Gastrocnemius medialis (tissue), 4 donors: ENCODE measurements at regions not wholly inside any gene's neighbourhood (a gene's known extent, or its start where the extent isn't known, plus 50 kb on each side); places are given as distances from the start of the nearest gene placed in this dataset.
"Not testable (repeated sequence)": the region's sequence is repeated elsewhere in the genome, so short reads cannot be mapped to it uniquely, and the experiment has no call there.

Experiments used
- ATAC-seq, 2 donors: fragments of 150-250 bp; one replicate each; pipeline ENCODE4 v1.9.1; 2016
- DNase-seq, 2 donors: peaks; one replicate each; pipeline ENCODE4 v3.0.0-alpha.2; 2019
- H3K27ac ChIP-seq, 4 donors: fragments of 200-600 bp; sonication (generic); 1 replicate in 1 of 4; 2 replicates in 3 of 4; pipeline ENCODE4 v1.5.1; 2016 to 2018; ENCODE audit warnings: mild to moderate bottlenecking in 2 of 4, moderate library complexity in 1 of 4
- H3K27me3 ChIP-seq, 3 donors: fragments of 200-600 bp; sonication (generic) in 2 of 3; 1 replicate in 1 of 3; 2 replicates in 2 of 3; pipeline versions ENCODE4 v1.5.1 to v1.6.0; 2016 to 2019; ENCODE audit warnings: mild to moderate bottlenecking in 1 of 3, moderate library complexity in 1 of 3
- H3K36me3 ChIP-seq, 2 donors: fragments of 200-600 bp; sonication (generic) in 1 of 2; one replicate each; pipeline ENCODE4 v1.5.1; 2017 to 2018
- H3K4me1 ChIP-seq, 2 donors: fragments of 200-600 bp; sonication (generic) in 1 of 2; one replicate each; pipeline ENCODE4 v1.5.1; 2016 to 2017; ENCODE audit warnings: mild to moderate bottlenecking in 2 of 2
- H3K4me3 ChIP-seq, 4 donors: fragments of 200-600 bp; sonication (generic) in 3 of 4; 1 replicate in 1 of 4; 2 replicates in 3 of 4; pipeline ENCODE4 v1.5.1; 2016 to 2019; ENCODE audit warnings: mild to moderate bottlenecking in 2 of 4
- H3K9me3 ChIP-seq, 3 donors: fragments of 200-600 bp; sonication (generic) in 2 of 3; 1 replicate in 1 of 3; 2 replicates in 2 of 3; pipeline ENCODE4 v1.5.1; 2016 to 2019
- POLR2A ChIP-seq, 2 donors: fragments of 450-650 bp; IDR thresholded peaks; one replicate each; pipeline ENCODE4 v1.6.1; 2017; ENCODE audit warnings: antibody characterized with exemption in 2 of 2, mild to moderate bottlenecking in 2 of 2, moderate library complexity in 2 of 2
- in situ Hi-C, 4 donors: fragments of 200-750 bp; cut with MboI; loops; one replicate each; pipeline versions ENCODE4 v1.15.0 to v1.8.0; 2017; ENCODE audit warnings: low sequenced_read_pairs in 4 of 4
- intact Hi-C: fragments of 100-400 bp; cut with DNase I; formaldehyde crosslinking; loops from one replicate; pipeline ENCODE4 v1.15.1; 2023; ENCODE audit warnings: low total_unique reads
- TF ChIP-seq, protein P1 (sequence below), 5 experiments: fragments of 450-650 bp in 3 of 5; fragments of 200-600 bp in 2 of 5; sonication (generic) in 2 of 5; IDR thresholded peaks in 4 of 5; conservative IDR thresholded peaks in 1 of 5; 1 replicate in 4 of 5; 2 replicates in 1 of 5; pipeline ENCODE4 v1.5.1; 2016 to 2019; ENCODE audit warnings: antibody characterized with exemption in 5 of 5, mild to moderate bottlenecking in 3 of 5, moderate library complexity in 3 of 5

DNA sequence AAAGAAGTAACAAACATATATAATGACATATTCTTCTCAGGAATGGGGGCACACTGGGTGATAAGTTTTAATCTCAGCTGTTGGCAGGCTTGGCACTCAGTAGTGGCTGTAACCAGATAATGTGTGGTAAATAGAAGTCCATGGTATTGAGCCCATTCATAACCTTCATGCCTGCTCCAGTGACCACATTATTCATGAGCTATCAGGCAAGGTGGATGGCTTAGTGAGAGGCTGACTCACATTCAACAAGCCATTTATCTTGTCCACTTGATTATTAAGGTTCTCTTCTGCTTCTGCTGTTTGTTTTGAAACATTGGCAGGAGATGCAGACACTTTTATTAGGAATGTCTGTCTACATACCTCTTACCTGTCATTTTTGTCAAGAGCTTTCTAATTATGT lies 950.4 kb upstream of the LRFN5 start:
- no peak for ATAC-seq
- no peak overlapping the region for H3K27ac ChIP-seq
- H3K4me1 ChIP-seq: no peaks in the 10 kb centered on the region
- in situ Hi-C loops (no loop called here), intact Hi-C loops (no loop called here)
- H3K9me3 ChIP-seq: no peaks in the 10 kb centered on the region
- no peak overlapping the region for H3K4me3 ChIP-seq
- no peak for TF ChIP-seq POLR2A (IDR thresholded peaks at IDR 0.05)
- TF ChIP-seq, protein P1, sequence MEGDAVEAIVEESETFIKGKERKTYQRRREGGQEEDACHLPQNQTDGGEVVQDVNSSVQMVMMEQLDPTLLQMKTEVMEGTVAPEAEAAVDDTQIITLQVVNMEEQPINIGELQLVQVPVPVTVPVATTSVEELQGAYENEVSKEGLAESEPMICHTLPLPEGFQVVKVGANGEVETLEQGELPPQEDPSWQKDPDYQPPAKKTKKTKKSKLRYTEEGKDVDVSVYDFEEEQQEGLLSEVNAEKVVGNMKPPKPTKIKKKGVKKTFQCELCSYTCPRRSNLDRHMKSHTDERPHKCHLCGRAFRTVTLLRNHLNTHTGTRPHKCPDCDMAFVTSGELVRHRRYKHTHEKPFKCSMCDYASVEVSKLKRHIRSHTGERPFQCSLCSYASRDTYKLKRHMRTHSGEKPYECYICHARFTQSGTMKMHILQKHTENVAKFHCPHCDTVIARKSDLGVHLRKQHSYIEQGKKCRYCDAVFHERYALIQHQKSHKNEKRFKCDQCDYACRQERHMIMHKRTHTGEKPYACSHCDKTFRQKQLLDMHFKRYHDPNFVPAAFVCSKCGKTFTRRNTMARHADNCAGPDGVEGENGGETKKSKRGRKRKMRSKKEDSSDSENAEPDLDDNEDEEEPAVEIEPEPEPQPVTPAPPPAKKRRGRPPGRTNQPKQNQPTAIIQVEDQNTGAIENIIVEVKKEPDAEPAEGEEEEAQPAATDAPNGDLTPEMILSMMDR (IDR thresholded peaks at IDR 0.05 in 4 of 5, conservative IDR thresholded peaks at IDR 0.05 in 1 of 5): no peak
- H3K27me3 ChIP-seq: no peaks in the 10 kb centered on the region
- no peak for DNase-seq
- H3K36me3 ChIP-seq: no peaks in the 10 kb centered on the region

DNA sequence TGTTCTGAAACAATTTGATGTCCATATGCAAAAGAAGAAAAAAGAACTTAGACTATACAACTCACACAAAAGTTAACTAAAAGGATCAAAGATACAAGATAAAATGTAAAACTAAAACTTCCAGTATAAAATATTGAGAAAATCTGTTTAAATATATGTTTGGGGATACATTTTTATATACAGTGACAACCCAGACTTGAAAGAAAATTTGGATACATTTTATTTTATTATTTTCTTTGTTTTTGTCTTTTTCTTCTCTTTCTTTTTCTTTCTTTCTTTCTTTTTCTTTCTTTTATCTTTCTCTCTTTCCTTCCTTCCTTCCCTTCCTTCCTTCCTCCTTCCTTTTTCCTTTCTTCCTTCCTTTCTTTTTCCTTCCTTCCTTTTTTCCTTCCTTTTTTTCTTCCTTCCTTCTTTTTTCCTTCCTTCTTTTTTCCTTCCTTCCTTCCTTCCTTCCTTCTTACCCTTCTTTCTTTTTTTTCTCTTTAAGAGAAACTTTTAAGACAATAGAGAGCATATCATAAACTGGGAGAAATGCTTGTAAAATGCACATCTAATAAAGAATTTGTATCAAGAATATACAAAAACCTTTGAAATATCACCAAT lies 954.5 kb upstream of the LRFN5 start:
- H3K36me3 ChIP-seq: no peaks in the 10 kb centered on the region
- no peaks in the 10 kb centered on the region for H3K4me1 ChIP-seq
- H3K4me3 ChIP-seq: no peak overlapping the region
- TF ChIP-seq, protein P1 (IDR thresholded peaks at IDR 0.05 in 4 of 5, conservative IDR thresholded peaks at IDR 0.05 in 1 of 5): no peak
- no peak for TF ChIP-seq POLR2A (IDR thresholded peaks at IDR 0.05)
- intact Hi-C loops (no loop called here), in situ Hi-C loops (no loop called here)
- no peak for ATAC-seq
- no peaks in the 10 kb centered on the region for H3K27me3 ChIP-seq
- H3K9me3 ChIP-seq: no peaks in the 10 kb centered on the region
- no peak for DNase-seq
- H3K27ac ChIP-seq: no peak overlapping the region

DNA sequence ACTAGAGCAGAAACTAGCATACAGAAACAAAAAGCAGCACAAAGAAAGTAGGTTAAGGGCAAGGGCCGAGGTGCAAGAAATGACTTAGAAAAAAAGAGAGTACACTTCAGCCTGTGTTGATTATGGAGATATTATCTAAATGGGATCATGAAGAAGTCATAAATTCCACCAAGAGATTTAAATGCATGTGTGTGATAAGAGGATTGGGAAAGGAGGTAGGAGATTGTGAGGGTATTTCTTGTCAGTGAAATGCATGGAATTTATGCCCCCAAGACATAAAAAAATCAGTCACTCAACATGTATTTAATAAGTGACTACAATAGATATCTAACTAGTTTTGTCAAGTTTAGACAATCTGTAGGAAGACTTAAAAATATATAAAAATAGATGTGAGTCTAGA lies 976.2 kb upstream of the LRFN5 start:
- ATAC-seq: no peak

DNA sequence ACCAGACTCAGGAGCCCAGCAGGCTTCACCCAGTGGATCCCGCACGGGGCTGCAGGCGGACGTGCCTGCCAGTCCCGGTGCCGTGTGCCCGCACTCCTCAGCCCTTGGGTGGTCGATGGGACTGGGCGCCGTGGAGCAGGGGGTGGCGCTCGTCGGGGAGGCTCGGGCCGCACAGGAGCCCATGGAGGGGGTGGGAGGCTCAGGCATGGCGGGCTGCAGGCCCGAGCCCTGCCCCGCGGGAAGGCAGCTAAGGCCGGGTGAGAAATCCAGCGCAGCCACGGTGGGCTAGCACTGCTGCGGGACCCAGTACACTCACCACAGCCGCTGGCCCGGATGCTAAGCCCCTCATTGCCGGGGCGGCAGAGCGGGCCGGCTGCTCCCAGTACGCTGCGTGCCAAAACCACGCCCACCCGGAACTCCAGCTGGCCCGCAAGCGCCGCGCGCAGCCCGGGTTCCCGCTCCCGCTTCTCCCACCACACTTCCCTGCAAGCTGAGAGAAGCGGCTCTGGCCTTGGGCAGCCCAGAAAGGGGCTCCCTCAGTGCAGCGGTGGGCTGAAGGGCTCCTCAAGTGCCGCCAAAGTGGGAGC lies 977.0 kb upstream of the LRFN5 start:
- DNase-seq, H3K27me3 ChIP-seq, H3K4me3 ChIP-seq, H3K36me3 ChIP-seq, ATAC-seq, in situ Hi-C loops, H3K27ac ChIP-seq, H3K4me1 ChIP-seq, intact Hi-C loops, H3K9me3 ChIP-seq: not testable (repeated sequence)

More for the DNA sequence above, 976.2 kb upstream of the LRFN5 start:
- Histone ChIP-seq H3K9me3 (no peaks in the 10 kb centered on the region), H3K36me3 (no peaks in the 10 kb centered on the region), H3K27me3 (no peaks in the 10 kb centered on the region), H3K4me1 (no peaks in the 10 kb centered on the region), H3K27ac (no peak overlapping the region), H3K4me3 (no peak overlapping the region)
- intact Hi-C loops: no loop called here
- no peak for DNase-seq
- in situ Hi-C loops: no loop called here
- no peak for TF ChIP-seq POLR2A (IDR thresholded peaks at IDR 0.05)
- TF ChIP-seq, protein P1 (IDR thresholded peaks at IDR 0.05 in 4 of 5, conservative IDR thresholded peaks at IDR 0.05 in 1 of 5): no peak

DNA sequence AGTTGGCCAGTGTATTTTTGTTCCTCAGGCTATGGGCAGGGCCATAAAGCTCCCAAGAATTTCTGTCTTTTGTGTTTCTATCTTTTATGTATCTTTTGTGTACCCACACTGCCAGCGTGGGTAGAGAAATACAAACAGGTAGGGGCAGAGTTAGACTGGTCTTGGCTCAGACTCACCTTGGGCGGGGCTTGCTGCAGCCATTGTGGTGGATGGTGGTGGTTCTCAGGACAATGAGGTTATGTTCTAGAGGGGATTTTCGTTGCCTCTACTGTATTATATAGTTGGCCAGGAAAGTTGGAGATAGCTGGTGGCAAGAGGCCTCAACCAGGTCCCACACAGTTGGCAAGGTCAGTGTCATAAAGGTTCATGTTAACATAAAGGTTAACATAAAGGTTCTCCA lies 977.5 kb upstream of the LRFN5 start:
- H3K9me3 ChIP-seq: no peaks in the 10 kb centered on the region
- in situ Hi-C loops: no loop called here

More for the DNA sequence above, 977.5 kb upstream of the LRFN5 start:
- ATAC-seq (no peak), DNase-seq (no peak)
- TF ChIP-seq, protein P1 (IDR thresholded peaks at IDR 0.05 in 4 of 5, conservative IDR thresholded peaks at IDR 0.05 in 1 of 5): no peak
- TF ChIP-seq POLR2A (IDR thresholded peaks at IDR 0.05): no peak
- Histone ChIP-seq H3K27me3 (no peaks in the 10 kb centered on the region), H3K27ac (no peak overlapping the region), H3K36me3 (no peaks in the 10 kb centered on the region), H3K4me3 (no peak overlapping the region), H3K4me1 (no peaks in the 10 kb centered on the region)
- intact Hi-C loops: no loop called here
